GM18502 (cell line): ENCODE measurements at regions not wholly inside any gene's neighbourhood (a gene's known extent, or its start where the extent isn't known, plus 50 kb on each side); places are given as distances from the start of the nearest gene placed in this dataset.
"Not testable (repeated sequence)": the region's sequence is repeated elsewhere in the genome, so short reads cannot be mapped to it uniquely, and the experiment has no call there.

ENCODE experiments used
- ATAC-seq: cut with Tn5 transposase; IDR thresholded peaks from one replicate; pipeline ENCODE4 v1.9.1; 2021; ENCODE audit warnings: mild to moderate bottlenecking; ENCODE audit not compliant: unreplicated experiment, poor library complexity

GRCh38 chr7:52786174-52786573 is 249.3 kb upstream of the POM121L12 start:
- ATAC-seq = no peak

- no peak for ATAC-seq
Measured at GRCh38 chr7:52782348-52782747, 253.1 kb upstream of the POM121L12 start.

DNA sequence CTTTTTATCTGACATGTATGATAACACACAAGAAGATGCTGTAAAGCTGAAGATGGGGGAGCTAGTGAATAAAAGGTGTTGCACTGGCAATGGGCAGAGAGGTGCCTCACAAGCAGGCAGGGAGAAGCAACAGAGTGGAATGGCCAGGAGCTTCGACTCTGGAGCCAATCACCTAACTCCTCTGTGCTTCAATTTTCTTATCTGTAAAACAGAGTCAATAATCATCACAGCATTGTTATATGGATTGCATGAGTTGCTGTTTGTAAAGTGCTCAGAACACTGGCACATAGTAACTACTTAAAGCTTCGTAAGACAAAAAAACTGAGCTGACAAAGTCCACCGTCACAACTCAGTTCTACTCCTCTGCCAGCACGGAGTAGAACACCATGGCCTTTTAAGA is 254.2 kb upstream of the POM121L12 start:
- ATAC-seq = no peak

DNA sequence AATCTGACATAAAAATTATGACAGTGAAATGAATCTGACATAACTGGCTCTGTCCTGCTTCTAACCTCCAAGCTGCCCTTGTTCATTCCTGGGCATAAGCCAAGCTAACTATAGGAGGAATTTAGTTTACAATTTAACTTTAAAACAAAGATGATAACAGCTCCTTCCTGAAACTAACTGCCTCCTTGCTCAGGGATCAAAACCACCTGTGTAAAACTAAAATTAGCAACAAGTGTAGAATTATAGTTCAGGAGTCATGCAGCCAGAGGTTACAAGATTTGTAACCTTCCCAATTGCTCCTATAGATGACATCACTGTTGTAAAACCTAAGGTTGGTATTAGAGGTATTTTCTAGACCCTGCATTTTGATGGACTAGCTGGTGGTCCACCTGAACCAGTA is 256.4 kb upstream of the POM121L12 start:
- no peak for ATAC-seq

DNA sequence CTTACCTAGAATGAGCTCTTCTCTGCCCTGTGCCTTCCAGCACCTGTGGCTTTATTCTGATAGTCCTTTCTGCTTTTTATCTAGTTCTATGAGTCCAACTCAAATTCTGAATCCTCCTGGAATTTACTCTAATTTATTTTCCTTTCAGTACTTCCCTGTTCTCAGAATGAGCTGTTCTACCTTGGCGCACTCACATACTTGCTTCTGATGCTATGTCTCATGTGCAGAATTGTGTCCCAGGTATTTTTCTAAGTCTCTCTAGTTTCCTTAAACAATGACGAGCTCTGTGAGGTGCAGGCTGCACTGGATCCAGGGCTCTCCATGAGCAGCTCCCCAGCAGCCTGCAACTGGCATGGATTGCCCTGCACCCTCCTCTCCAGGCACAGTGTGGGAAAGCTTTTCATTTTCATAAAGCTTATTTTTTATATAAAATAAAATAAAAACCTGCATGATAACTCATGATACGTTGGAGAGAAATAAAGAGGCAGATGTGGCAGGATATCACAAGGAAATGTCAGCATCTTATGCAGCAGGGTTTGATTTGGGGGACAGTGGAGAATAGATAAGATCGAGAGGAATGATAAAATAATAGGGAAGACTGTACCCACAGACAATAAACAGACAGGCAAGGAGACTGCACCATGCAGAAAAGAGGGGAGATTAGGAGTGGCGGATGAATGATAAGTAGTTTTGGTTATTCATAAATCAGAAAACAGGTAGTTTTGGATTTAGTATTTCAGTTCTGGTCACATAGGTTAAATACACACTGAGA is 258.2 kb upstream of the POM121L12 start:
- ATAC-seq = no peak

- no peak for ATAC-seq
Measured at GRCh38 chr7:52775876-52776275, 259.6 kb upstream of the POM121L12 start.

DNA sequence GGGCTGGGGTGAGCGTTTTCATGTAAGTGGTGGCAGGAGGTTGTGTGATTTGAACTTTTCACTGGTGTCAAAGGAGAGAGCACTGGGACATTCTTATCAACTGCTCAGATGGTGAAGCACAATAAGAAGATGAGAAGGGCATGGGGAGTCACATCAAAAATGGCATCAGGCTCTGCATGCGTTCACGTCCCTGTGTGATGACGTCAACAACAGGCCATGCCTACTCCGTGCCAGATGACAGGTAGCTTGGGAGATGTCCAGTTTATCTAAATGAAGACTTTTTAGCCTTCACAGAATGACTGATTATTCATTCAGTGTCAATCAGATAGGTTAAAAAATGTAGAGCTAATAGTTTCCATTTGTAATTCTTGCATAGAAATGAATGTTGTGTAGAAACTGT is 264.3 kb upstream of the POM121L12 start:
- ATAC-seq = no peak

- ATAC-seq = no peak
Measured at GRCh38 chr7:52764492-52765169, 270.8 kb upstream of the POM121L12 start.

DNA sequence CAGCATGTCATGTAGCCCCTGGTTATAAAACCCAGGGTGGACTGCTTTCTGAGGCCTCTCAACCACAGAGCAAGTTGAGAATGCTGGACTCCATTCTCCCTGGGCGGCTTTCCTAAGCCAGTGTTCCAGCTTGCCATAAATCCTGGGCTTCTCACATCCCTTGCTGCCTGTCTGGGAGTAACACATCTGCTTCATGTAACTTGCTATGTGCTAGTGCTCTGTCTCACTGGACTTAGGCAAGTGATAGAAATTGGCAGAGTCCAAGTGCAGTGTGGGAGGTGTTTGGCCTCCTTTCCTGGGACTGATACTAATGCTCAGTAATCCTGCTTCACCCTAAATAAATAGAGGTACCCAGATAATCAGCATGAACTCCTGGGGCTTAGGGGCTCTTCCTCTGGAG is 277.1 kb upstream of the POM121L12 start:
- ATAC-seq = no peak

GRCh38 chr7:52753855-52754254 is 281.6 kb upstream of the POM121L12 start:
- no peak for ATAC-seq

- ATAC-seq = no peak
Measured at GRCh38 chr7:52752891-52753290, 282.5 kb upstream of the POM121L12 start.

GRCh38 chr7:52749880-52750279 is 285.6 kb upstream of the POM121L12 start:
- no peak for ATAC-seq

- ATAC-seq = no peak
Measured at GRCh38 chr7:52747817-52748216, 287.6 kb upstream of the POM121L12 start.

DNA sequence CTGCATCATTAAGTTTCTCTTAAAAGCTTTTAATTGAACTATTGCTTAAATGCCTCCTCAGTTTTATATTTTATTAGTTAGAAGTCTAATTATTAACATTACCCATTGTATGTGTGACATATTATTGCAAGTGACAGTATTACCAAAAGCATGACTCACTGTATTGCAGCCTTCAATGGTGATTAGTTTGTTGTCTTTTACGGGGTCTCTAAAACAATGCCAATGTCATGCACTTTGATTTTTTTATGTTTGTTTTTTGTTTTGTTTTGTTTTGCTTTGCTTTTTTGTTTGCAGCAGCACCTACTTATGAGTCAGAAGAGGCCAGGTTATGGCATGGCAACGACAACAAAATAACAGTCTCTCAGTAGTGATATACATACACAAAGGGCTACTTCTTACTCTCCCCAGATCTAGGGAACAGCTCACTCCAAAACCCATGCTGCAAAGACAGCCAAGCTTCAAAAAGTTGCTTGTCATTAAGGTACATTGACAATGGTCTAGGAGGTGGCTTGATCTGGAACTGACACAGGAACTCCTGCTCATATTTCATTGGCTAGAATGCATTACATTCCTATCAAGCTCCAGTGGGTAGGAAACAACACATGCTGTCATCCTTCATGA is 293.7 kb upstream of the POM121L12 start:
- no peak for ATAC-seq

DNA sequence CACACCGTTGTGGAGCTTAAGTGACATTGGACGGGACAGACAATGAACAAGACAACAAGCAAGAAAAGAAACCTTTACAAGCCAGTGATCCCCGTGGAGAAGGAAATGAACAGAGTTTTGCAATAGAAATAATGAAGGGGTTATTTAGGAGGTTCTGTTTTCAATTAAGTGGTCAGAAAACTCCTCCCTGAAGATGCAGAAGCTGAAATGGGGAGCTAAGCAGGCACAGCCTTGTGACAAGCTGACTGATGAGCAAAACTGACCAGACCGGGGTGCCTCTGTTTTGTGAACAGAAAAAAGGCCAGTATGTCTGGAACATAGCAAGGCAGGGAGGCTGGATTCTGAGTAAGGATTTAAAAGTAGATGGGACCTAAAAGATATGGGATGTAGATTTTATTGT is 299.8 kb upstream of the POM121L12 start:
- ATAC-seq = no peak

GRCh38 chr7:52728683-52729082 is 306.8 kb upstream of the POM121L12 start:
- ATAC-seq = not testable (repeated sequence)

GRCh38 chr7:52727632-52728031 is 307.8 kb upstream of the POM121L12 start:
- no peak for ATAC-seq

- no peak for ATAC-seq
Measured at GRCh38 chr7:52726986-52727385, 308.4 kb upstream of the POM121L12 start.

DNA sequence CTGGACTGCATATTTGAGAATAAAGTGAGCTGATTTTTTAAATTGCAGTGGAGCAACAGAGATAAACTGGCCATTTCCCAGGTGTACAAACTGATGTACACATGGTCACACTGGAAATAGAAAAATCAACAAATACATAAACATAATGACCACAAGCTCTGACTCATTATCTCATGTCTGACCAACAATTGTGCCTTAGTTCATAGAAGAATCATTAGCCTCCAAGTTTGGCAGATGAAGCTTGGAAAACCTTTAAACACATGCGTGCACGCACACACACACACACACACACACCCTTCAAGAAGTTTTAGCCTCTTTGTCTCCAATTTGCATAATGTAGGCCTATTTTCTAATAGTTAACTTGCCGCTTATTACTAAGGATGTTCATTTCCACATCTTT is 308.9 kb upstream of the POM121L12 start:
- no peak for ATAC-seq

- ATAC-seq = no peak
Measured at GRCh38 chr7:52723606-52724005, 311.8 kb upstream of the POM121L12 start.

DNA sequence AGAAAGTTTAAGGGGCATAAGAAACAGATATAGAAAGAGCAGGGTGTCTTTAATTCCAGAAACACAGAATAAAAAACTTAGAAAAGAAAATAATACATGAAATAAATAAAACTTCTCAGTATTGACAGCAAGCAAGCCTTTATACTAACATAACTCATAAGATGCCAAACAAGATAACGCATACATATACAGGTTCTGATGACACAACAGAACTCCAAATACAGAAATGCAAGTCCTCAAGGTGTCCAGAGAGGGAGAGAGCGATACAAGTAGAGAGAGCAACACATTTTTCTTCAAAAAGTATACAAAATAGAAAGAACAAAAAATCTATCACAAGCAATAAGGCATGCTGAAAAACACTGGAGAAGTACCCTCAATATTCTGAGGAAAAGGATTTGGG is 314.6 kb upstream of the POM121L12 start:
- no peak for ATAC-seq

- ATAC-seq = no peak
Measured at GRCh38 chr7:52719677-52720076, 315.8 kb upstream of the POM121L12 start.
